HG03432 (cell line): ENCODE measurements at regions not wholly inside any gene's neighbourhood (a gene's known extent, or its start where the extent isn't known, plus 50 kb on each side); places are given as distances from the start of the nearest gene placed in this dataset.

Experiments used
- ATAC-seq: cut with Tn5 transposase; IDR thresholded peaks from one replicate; pipeline ENCODE4 v1.9.1; 2021; ENCODE audit warnings: mild to moderate bottlenecking, moderate library complexity; ENCODE audit not compliant: unreplicated experiment

DNA sequence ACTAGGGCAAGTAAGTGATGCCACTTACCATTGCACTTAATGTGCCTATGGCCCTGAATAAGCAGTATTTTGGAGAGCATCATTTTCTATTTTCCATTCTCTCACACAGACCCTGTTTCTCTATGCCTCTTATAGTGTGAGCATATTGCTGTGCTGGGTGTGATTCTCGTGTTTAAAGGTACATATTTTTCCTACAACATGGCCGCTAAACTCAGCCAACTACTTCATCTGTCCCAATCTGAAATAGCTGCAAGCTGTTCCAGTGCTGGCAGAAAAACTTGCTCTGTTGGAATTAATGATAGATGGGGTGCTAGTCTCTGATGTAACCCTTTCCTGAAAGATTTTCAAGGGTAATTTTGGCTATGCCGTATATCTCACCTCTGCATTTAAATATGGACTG is 97.5 kb downstream of the ZNF326 start:
- no peak for ATAC-seq
